HepG2 (cell line): ENCODE measurements at regions not wholly inside any gene's neighbourhood (a gene's known extent, or its start where the extent isn't known, plus 50 kb on each side); places are given as distances from the start of the nearest gene placed in this dataset.

Experiments
- ATAD3A ChIP-seq: sonication (generic); formaldehyde crosslinking; IDR thresholded peaks from 2 replicates; pipeline ENCODE4 v1.4.0; 2020; ENCODE audit warnings: missing genetic modification reagents
- ATRX ChIP-seq: sonication (generic); formaldehyde crosslinking; IDR thresholded peaks from 2 replicates; pipeline ENCODE4 v1.4.0; 2020; ENCODE audit warnings: missing genetic modification reagents, borderline replicate concordance
- CREB1 ChIP-seq, 2 experiments: fragments of 450-650 bp in 1 of 2; IDR thresholded peaks; 2 replicates each; pipeline ENCODE4 v1.6.1; 2016 to 2017; ENCODE audit warnings: control low read depth in 1 of 2, mild to moderate bottlenecking in 1 of 2, missing compliant biosample characterization in 1 of 2, missing genetic modification characterization in 1 of 2
- FOSL2 ChIP-seq: sonication (generic); formaldehyde crosslinking; IDR thresholded peaks from 2 replicates; pipeline ENCODE4 v1.4.0; 2020; ENCODE audit warnings: missing genetic modification reagents
- GATAD2A ChIP-seq: IDR thresholded peaks from 2 replicates; pipeline ENCODE4 v1.6.1; 2016
- GTF2F1 ChIP-seq: fragments of 150-350 bp; IDR thresholded peaks from 2 replicates; pipeline ENCODE4 v1.6.1; 2014; ENCODE audit warnings: low read length
- MAFF ChIP-seq: IDR thresholded peaks from 2 replicates; pipeline ENCODE4 v1.6.1; 2011; ENCODE audit warnings: low read depth, low read length, improper control_type of control experiment
- MTA1 ChIP-seq: sonication (generic); formaldehyde crosslinking; IDR thresholded peaks from 2 replicates; pipeline ENCODE4 v1.4.0; 2020; ENCODE audit warnings: missing genetic modification reagents, mild to moderate bottlenecking, borderline replicate concordance
- RAD21 ChIP-seq: fragments of 450-650 bp; formaldehyde crosslinking; IDR thresholded peaks from 2 replicates; pipeline ENCODE4 v1.5.0; 2020; ENCODE audit warnings: mild to moderate bottlenecking
- REL ChIP-seq: sonication (generic); formaldehyde crosslinking; conservative IDR thresholded peaks from 2 replicates; pipeline ENCODE4 v1.8.0; 2022; ENCODE audit warnings: mild to moderate bottlenecking, missing genetic modification reagents, moderate library complexity
- TCF12 ChIP-seq, 2 experiments: fragments of 450-650 bp in 1 of 2; sonication (generic) in 1 of 2; formaldehyde crosslinking in 1 of 2; IDR thresholded peaks; 2 replicates each; pipeline versions ENCODE4 v1.6.1 to v1.8.0; 2017 to 2022; ENCODE audit warnings: antibody characterized with exemption in 1 of 2, mild to moderate bottlenecking in 1 of 2, missing genetic modification reagents in 1 of 2, moderate library complexity in 1 of 2
- ZC3H13 ChIP-seq: sonication (generic); formaldehyde crosslinking; IDR thresholded peaks from 2 replicates; pipeline ENCODE4 v1.8.1; 2023; ENCODE audit warnings: mild to moderate bottlenecking, missing genetic modification reagents, moderate library complexity
- ZFP36 ChIP-seq: fragments of 150-350 bp; IDR thresholded peaks from 2 replicates; pipeline ENCODE4 v1.6.1; 2018; ENCODE audit warnings: borderline replicate concordance, low read length, low read depth; ENCODE audit not compliant: partially characterized antibody
- ZMYM4 ChIP-seq: sonication (generic); formaldehyde crosslinking; IDR thresholded peaks from 2 replicates; pipeline ENCODE4 v1.8.1; 2023; ENCODE audit warnings: mild to moderate bottlenecking, missing genetic modification reagents
- ZNF382 ChIP-seq: sonication (generic); formaldehyde crosslinking; IDR thresholded peaks from 2 replicates; pipeline ENCODE4 v1.5.0; 2020; ENCODE audit warnings: missing genetic modification reagents, mild to moderate bottlenecking, borderline replicate concordance
- ZNF432 ChIP-seq: sonication (generic); formaldehyde crosslinking; IDR thresholded peaks from 2 replicates; pipeline ENCODE4 v1.5.0; 2020; ENCODE audit warnings: missing genetic modification reagents, mild to moderate bottlenecking, borderline replicate concordance
- ZNF557 ChIP-seq: sonication (generic); formaldehyde crosslinking; IDR thresholded peaks from 2 replicates; pipeline ENCODE4 v1.4.0; 2020; ENCODE audit warnings: missing genetic modification reagents
- TF ChIP-seq, protein P1 (sequence below), 2 experiments: sonication (generic) in 1 of 2; formaldehyde crosslinking in 1 of 2; IDR thresholded peaks; 2 replicates each; pipeline versions ENCODE4 v1.4.0 to v1.6.1; 2018 to 2020; ENCODE audit warnings: missing genetic modification reagents in 2 of 2, borderline replicate concordance in 1 of 2, low read depth in 1 of 2, mild to moderate bottlenecking in 1 of 2, missing biosample characterization in 1 of 2
- TF ChIP-seq, protein P2 (sequence below): sonication (generic); formaldehyde crosslinking; IDR thresholded peaks from 2 replicates; pipeline ENCODE4 v1.8.0; 2022; ENCODE audit warnings: missing genetic modification reagents, low read depth, mild to moderate bottlenecking, borderline replicate concordance
- TF ChIP-seq, protein P3 (sequence below): sonication (generic); formaldehyde crosslinking; IDR thresholded peaks from 2 replicates; pipeline ENCODE4 v1.4.0; 2020; ENCODE audit warnings: missing genetic modification reagents, borderline replicate concordance
- TF ChIP-seq, protein P4 (sequence below): sonication (generic); formaldehyde crosslinking; IDR thresholded peaks from 2 replicates; pipeline ENCODE4 v1.4.0; 2020; ENCODE audit warnings: missing genetic modification reagents
- TF ChIP-seq, protein P5 (sequence below): sonication (generic); formaldehyde crosslinking; conservative IDR thresholded peaks from 2 replicates; pipeline ENCODE4 v1.5.0; 2020; ENCODE audit warnings: missing genetic modification reagents

DNA sequence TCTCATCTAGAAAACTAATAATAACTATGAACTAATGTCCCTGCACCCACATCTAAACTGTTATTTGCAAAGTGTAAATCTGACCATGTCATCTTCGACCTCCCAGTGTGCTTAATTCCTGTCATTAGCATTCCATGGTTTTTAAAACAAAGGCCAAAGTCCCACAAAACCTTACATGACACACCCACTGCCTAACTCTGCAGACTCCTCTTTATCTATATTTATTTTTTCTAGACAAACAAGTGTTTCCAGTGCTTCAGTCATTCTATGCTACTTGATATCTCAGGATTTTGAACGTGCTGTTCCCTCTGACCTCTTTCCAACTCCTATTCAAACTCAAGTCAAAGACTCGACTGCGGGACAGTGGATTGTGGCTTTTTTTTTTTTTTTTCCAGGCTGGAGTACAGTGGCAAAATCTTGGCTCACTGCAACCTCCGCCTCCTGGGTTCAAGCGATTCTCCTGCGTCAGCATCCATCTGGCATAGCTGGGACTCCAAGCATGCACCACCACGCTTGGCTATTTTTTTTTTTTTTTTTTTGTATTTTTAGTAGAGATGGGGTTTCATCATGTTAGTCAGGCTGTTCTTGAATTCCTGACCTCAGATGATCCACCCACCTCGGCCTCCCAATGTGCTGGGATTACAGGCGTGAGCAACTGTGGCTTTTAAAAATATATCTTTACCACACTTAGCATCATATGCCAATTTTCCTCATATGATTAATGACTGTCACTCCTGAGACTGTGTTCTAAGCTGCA lies 1511.0 kb downstream of the ARAP2 start (continued):
- TF ChIP-seq, protein P1, sequence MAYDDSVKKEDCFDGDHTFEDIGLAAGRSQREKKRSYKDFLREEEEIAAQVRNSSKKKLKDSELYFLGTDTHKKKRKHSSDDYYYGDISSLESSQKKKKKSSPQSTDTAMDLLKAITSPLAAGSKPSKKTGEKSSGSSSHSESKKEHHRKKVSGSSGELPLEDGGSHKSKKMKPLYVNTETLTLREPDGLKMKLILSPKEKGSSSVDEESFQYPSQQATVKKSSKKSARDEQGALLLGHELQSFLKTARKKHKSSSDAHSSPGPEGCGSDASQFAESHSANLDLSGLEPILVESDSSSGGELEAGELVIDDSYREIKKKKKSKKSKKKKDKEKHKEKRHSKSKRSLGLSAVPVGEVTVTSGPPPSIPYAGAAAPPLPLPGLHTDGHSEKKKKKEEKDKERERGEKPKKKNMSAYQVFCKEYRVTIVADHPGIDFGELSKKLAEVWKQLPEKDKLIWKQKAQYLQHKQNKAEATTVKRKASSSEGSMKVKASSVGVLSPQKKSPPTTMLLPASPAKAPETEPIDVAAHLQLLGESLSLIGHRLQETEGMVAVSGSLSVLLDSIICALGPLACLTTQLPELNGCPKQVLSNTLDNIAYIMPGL (CRISPR knock-in tag; IDR thresholded peaks at IDR 0.05; ENCODE audit: borderline replicate concordance in 1 of 2, low read depth in 1 of 2) = no peak
- TF ChIP-seq, protein P2, sequence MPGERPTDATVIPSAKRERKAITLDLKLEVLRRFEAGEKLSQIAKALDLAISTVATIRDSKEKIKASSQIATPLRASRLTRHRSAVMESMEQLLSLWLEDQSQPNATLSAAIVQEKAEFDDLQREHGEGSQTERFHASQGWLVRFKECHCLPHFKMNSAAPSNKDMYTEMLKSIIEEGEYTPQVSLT = no peak
- TF ChIP-seq MAFF = no peak
- no peak for TF ChIP-seq ATAD3A
- no peak for TF ChIP-seq ATRX (CRISPR knock-in tag)
- TF ChIP-seq, protein P3, sequence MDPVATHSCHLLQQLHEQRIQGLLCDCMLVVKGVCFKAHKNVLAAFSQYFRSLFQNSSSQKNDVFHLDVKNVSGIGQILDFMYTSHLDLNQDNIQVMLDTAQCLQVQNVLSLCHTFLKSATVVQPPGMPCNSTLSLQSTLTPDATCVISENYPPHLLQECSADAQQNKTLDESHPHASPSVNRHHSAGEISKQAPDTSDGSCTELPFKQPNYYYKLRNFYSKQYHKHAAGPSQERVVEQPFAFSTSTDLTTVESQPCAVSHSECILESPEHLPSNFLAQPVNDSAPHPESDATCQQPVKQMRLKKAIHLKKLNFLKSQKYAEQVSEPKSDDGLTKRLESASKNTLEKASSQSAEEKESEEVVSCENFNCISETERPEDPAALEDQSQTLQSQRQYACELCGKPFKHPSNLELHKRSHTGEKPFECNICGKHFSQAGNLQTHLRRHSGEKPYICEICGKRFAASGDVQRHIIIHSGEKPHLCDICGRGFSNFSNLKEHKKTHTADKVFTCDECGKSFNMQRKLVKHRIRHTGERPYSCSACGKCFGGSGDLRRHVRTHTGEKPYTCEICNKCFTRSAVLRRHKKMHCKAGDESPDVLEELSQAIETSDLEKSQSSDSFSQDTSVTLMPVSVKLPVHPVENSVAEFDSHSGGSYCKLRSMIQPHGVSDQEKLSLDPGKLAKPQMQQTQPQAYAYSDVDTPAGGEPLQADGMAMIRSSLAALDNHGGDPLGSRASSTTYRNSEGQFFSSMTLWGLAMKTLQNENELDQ (CRISPR knock-in tag) = no peak
- TF ChIP-seq ZNF557 (CRISPR knock-in tag) = no peak
- no peak for TF ChIP-seq TCF12 (IDR thresholded peaks at IDR 0.05)
- no peak for TF ChIP-seq TCF12 (CRISPR knock-in tag; IDR thresholded peaks at IDR 0.05)
- no peak for TF ChIP-seq RAD21
- TF ChIP-seq, protein P4, sequence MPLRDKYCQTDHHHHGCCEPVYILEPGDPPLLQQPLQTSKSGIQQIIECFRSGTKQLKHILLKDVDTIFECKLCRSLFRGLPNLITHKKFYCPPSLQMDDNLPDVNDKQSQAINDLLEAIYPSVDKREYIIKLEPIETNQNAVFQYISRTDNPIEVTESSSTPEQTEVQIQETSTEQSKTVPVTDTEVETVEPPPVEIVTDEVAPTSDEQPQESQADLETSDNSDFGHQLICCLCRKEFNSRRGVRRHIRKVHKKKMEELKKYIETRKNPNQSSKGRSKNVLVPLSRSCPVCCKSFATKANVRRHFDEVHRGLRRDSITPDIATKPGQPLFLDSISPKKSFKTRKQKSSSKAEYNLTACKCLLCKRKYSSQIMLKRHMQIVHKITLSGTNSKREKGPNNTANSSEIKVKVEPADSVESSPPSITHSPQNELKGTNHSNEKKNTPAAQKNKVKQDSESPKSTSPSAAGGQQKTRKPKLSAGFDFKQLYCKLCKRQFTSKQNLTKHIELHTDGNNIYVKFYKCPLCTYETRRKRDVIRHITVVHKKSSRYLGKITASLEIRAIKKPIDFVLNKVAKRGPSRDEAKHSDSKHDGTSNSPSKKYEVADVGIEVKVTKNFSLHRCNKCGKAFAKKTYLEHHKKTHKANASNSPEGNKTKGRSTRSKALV (CRISPR knock-in tag) = no peak
- TF ChIP-seq REL (CRISPR knock-in tag) = no peak
- peak; percentile 45; the same call in 1 of the 2 replicates for TF ChIP-seq GATAD2A (CRISPR knock-in tag)
- no peak for TF ChIP-seq ZNF382
- TF ChIP-seq CREB1 (IDR thresholded peaks at IDR 0.05) = no peak
- no peak for TF ChIP-seq CREB1 (CRISPR knock-in tag; IDR thresholded peaks at IDR 0.05)
- no peak for TF ChIP-seq GTF2F1
- TF ChIP-seq ZMYM4 (CRISPR knock-in tag) = peak; percentile 63
- TF ChIP-seq FOSL2 (CRISPR knock-in tag) = no peak
- TF ChIP-seq MTA1 (CRISPR knock-in tag) = no peak
- TF ChIP-seq, protein P5, sequence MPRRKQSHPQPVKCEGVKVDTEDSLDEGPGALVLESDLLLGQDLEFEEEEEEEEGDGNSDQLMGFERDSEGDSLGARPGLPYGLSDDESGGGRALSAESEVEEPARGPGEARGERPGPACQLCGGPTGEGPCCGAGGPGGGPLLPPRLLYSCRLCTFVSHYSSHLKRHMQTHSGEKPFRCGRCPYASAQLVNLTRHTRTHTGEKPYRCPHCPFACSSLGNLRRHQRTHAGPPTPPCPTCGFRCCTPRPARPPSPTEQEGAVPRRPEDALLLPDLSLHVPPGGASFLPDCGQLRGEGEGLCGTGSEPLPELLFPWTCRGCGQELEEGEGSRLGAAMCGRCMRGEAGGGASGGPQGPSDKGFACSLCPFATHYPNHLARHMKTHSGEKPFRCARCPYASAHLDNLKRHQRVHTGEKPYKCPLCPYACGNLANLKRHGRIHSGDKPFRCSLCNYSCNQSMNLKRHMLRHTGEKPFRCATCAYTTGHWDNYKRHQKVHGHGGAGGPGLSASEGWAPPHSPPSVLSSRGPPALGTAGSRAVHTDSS (CRISPR knock-in tag) = no peak
- TF ChIP-seq ZC3H13 (CRISPR knock-in tag) = no peak
- no peak for TF ChIP-seq ZNF432 (CRISPR knock-in tag)
- no peak for TF ChIP-seq ZFP36
